Stimulated activated naive CD8-positive, alpha-beta T cell treated with anti-CD3 and anti-CD28 coated beads, Interleukin-15, amount 100 ng/mL, for 72 hours (primary cell): ENCODE measurements at regions not wholly inside any gene's neighbourhood (a gene's known extent, or its start where the extent isn't known, plus 50 kb on each side); places are given as distances from the start of the nearest gene placed in this dataset.
A peak's percentile ranks its signal among the peaks of the same experiment; 100 is the strongest.

Experiments
- ATAC-seq: fragments of 150-1000 bp; cut with Tn5 transposase; 2 replicates; pipeline ENCODE4 v1.10.0; 2021; ENCODE audit warnings: mild to moderate bottlenecking, moderate library complexity
- DNase-seq, 2 donors: peaks; one replicate each; pipeline ENCODE4 v3.0.0; 2021 to 2022
- H3K27ac Mint-ChIP-seq, 2 donors: one replicate each; pipeline ENCODE4 v1.8.0; 2022; ENCODE audit warnings: mild to moderate bottlenecking in 2 of 2, mixed read lengths in 2 of 2, moderate library complexity in 2 of 2
- H3K27me3 Mint-ChIP-seq: one replicate; pipeline ENCODE4 v1.8.0; 2022; ENCODE audit warnings: mixed read lengths
- H3K4me1 Mint-ChIP-seq: one replicate; pipeline ENCODE4 v1.8.0; 2022; ENCODE audit warnings: mild to moderate bottlenecking, mixed read lengths
- H3K4me3 Mint-ChIP-seq, 2 donors: one replicate each; pipeline ENCODE4 v1.8.0; 2022; ENCODE audit warnings: mild to moderate bottlenecking in 2 of 2, mixed read lengths in 2 of 2, moderate library complexity in 1 of 2
- H3K9me3 Mint-ChIP-seq, 2 donors: one replicate each; pipeline ENCODE4 v1.8.0; 2022; ENCODE audit warnings: mixed read lengths in 2 of 2

- H3K9me3 Mint-ChIP-seq = no peaks in the 10 kb centered on the region
- no peak overlapping the region for H3K4me3 Mint-ChIP-seq
- no peaks in the 10 kb centered on the region for H3K4me1 Mint-ChIP-seq
- ATAC-seq = no peak
- peaks cover 8% of the 10 kb centered on the region for H3K27me3 Mint-ChIP-seq
- DNase-seq = no peak
- no peak overlapping the region for H3K27ac Mint-ChIP-seq
Observed at GRCh38 chr2:173753441-173753840, 211.7 kb downstream of the SP3 start.

- H3K9me3 Mint-ChIP-seq = no peaks in the 10 kb centered on the region
- DNase-seq = no peak
- H3K27me3 Mint-ChIP-seq = peaks cover 8% of the 10 kb centered on the region
- no peak overlapping the region for H3K4me3 Mint-ChIP-seq
- no peaks in the 10 kb centered on the region for H3K4me1 Mint-ChIP-seq
- H3K27ac Mint-ChIP-seq = peak overlapping the region in 1 of 2 donors; percentile 28
- no peak for ATAC-seq
Observed at GRCh38 chr2:173754165-173754564, 211.0 kb downstream of the SP3 start.

- Mint-ChIP-seq H3K9me3 (no peaks in the 10 kb centered on the region), H3K4me1 (no peaks in the 10 kb centered on the region), H3K4me3 (no peak overlapping the region), H3K27ac (peak overlapping the region; percentile 21 to 23), H3K27me3 (peaks cover 8% of the 10 kb centered on the region)
- DNase-seq (no peak), ATAC-seq (no peak)
Observed at GRCh38 chr2:173754837-173755236, 210.3 kb downstream of the SP3 start.

- no peak for DNase-seq
- H3K27me3 Mint-ChIP-seq = peaks cover 3% of the 10 kb centered on the region
- no peak for ATAC-seq
- H3K27ac Mint-ChIP-seq = no peak overlapping the region
- no peaks in the 10 kb centered on the region for H3K9me3 Mint-ChIP-seq
- no peaks in the 10 kb centered on the region for H3K4me1 Mint-ChIP-seq
- H3K4me3 Mint-ChIP-seq = no peak overlapping the region
Observed at GRCh38 chr2:173755798-173756197, 209.4 kb downstream of the SP3 start.

GRCh38 chr2:173759959-173760358 lies 205.2 kb downstream of the SP3 start:
- Mint-ChIP-seq H3K27ac (no peak overlapping the region), H3K4me1 (no peaks in the 10 kb centered on the region), H3K9me3 (no peaks in the 10 kb centered on the region), H3K4me3 (no peak overlapping the region), H3K27me3 (peaks cover 9% of the 10 kb centered on the region)
- DNase-seq (no peak), ATAC-seq (no peak)

GRCh38 chr2:173760553-173760952 lies 204.6 kb downstream of the SP3 start:
- H3K27ac Mint-ChIP-seq = no peak overlapping the region
- no peak overlapping the region for H3K4me3 Mint-ChIP-seq
- no peaks in the 10 kb centered on the region for H3K9me3 Mint-ChIP-seq
- ATAC-seq (no peak), DNase-seq (no peak)
- H3K4me1 Mint-ChIP-seq = no peaks in the 10 kb centered on the region
- peaks cover 9% of the 10 kb centered on the region for H3K27me3 Mint-ChIP-seq

GRCh38 chr2:173761603-173762119 lies 203.5 kb downstream of the SP3 start:
- no peak for ATAC-seq
- H3K4me1 Mint-ChIP-seq = no peaks in the 10 kb centered on the region
- peaks cover 9% of the 10 kb centered on the region for H3K27me3 Mint-ChIP-seq
- H3K4me3 Mint-ChIP-seq = no peak overlapping the region
- H3K27ac Mint-ChIP-seq = no peak overlapping the region
- H3K9me3 Mint-ChIP-seq = no peaks in the 10 kb centered on the region
- DNase-seq = no peak

GRCh38 chr2:173762221-173762620 lies 203.0 kb downstream of the SP3 start:
- Mint-ChIP-seq H3K4me1 (no peaks in the 10 kb centered on the region), H3K4me3 (no peak overlapping the region), H3K27ac (no peak overlapping the region), H3K27me3 (peaks cover 9% of the 10 kb centered on the region), H3K9me3 (no peaks in the 10 kb centered on the region)
- no peak for ATAC-seq
- DNase-seq = no peak

- no peak for ATAC-seq
- Mint-ChIP-seq H3K4me3 (no peak overlapping the region), H3K27me3 (peaks cover 9% of the 10 kb centered on the region), H3K4me1 (no peaks in the 10 kb centered on the region), H3K9me3 (no peaks in the 10 kb centered on the region), H3K27ac (no peak overlapping the region)
- DNase-seq = no peak
Observed at GRCh38 chr2:173762864-173763263, 202.3 kb downstream of the SP3 start.

GRCh38 chr2:173763641-173764040 lies 201.5 kb downstream of the SP3 start:
- Mint-ChIP-seq H3K4me3 (no peak overlapping the region), H3K27ac (no peak overlapping the region), H3K9me3 (no peaks in the 10 kb centered on the region), H3K27me3 (peaks cover 9% of the 10 kb centered on the region), H3K4me1 (no peaks in the 10 kb centered on the region)
- ATAC-seq (no peak), DNase-seq (no peak)

GRCh38 chr2:173764094-173764493 lies 201.1 kb downstream of the SP3 start:
- ATAC-seq (no peak), DNase-seq (no peak)
- H3K4me3 Mint-ChIP-seq = no peak overlapping the region
- H3K27me3 Mint-ChIP-seq = peaks cover 9% of the 10 kb centered on the region
- H3K27ac Mint-ChIP-seq = no peak overlapping the region
- H3K9me3 Mint-ChIP-seq = no peaks in the 10 kb centered on the region
- no peaks in the 10 kb centered on the region for H3K4me1 Mint-ChIP-seq

- no peak overlapping the region for H3K27ac Mint-ChIP-seq
- H3K4me1 Mint-ChIP-seq = no peaks in the 10 kb centered on the region
- DNase-seq = no peak
- no peak for ATAC-seq
- H3K27me3 Mint-ChIP-seq = peaks cover 17% of the 10 kb centered on the region
- no peaks in the 10 kb centered on the region for H3K9me3 Mint-ChIP-seq
- H3K4me3 Mint-ChIP-seq = no peak overlapping the region
Observed at GRCh38 chr2:173766537-173767289, 198.5 kb downstream of the SP3 start.

GRCh38 chr2:173770947-173771678 lies 194.1 kb downstream of the SP3 start:
- Mint-ChIP-seq H3K4me3 (no peak overlapping the region), H3K4me1 (no peaks in the 10 kb centered on the region), H3K9me3 (no peaks in the 10 kb centered on the region), H3K27ac (peak overlapping the region in 1 of 2 donors; percentile 81), H3K27me3 (peaks cover 8% of the 10 kb centered on the region)
- DNase-seq = no peak
- no peak for ATAC-seq

GRCh38 chr2:173772205-173772604 lies 193.0 kb downstream of the SP3 start:
- Mint-ChIP-seq H3K27me3 (peaks cover 8% of the 10 kb centered on the region), H3K4me1 (no peaks in the 10 kb centered on the region), H3K9me3 (no peaks in the 10 kb centered on the region), H3K4me3 (no peak overlapping the region), H3K27ac (no peak overlapping the region)
- DNase-seq = no peak
- ATAC-seq = no peak

GRCh38 chr2:173773076-173773475 lies 192.1 kb downstream of the SP3 start:
- ATAC-seq (no peak), DNase-seq (no peak)
- Mint-ChIP-seq H3K27me3 (peaks cover 8% of the 10 kb centered on the region), H3K4me3 (no peak overlapping the region), H3K27ac (no peak overlapping the region), H3K4me1 (no peaks in the 10 kb centered on the region), H3K9me3 (no peaks in the 10 kb centered on the region)

GRCh38 chr2:173775440-173775839 lies 189.7 kb downstream of the SP3 start:
- H3K27me3 Mint-ChIP-seq = peaks cover 8% of the 10 kb centered on the region
- peak; percentile 23 for ATAC-seq
- no peaks in the 10 kb centered on the region for H3K9me3 Mint-ChIP-seq
- no peak overlapping the region for H3K4me3 Mint-ChIP-seq
- no peak for DNase-seq
- H3K27ac Mint-ChIP-seq = no peak overlapping the region
- H3K4me1 Mint-ChIP-seq = no peaks in the 10 kb centered on the region
